KBM-7 (cell line): ENCODE measurements at regions not wholly inside any gene's neighbourhood (a gene's known extent, or its start where the extent isn't known, plus 50 kb on each side); places are given as distances from the start of the nearest gene placed in this dataset.
A peak's percentile ranks its signal among the peaks of the same experiment; 100 is the strongest.
"Not testable (repeated sequence)": the region's sequence is repeated elsewhere in the genome, so short reads cannot be mapped to it uniquely, and the experiment has no call there.

Experiments
- DNase-seq: peaks from one replicate; pipeline ENCODE4 v3.0.0-alpha.2; 2015
- in situ Hi-C: fragments of 300-500 bp; cut with MboI; formaldehyde crosslinking; loops from 2 replicates; pipeline ENCODE4 v1.14.3; 2020; ENCODE audit warnings: low sequenced_read_pairs, low pct_unique_long_range_greater_than_20kb, mixed read lengths

DNA sequence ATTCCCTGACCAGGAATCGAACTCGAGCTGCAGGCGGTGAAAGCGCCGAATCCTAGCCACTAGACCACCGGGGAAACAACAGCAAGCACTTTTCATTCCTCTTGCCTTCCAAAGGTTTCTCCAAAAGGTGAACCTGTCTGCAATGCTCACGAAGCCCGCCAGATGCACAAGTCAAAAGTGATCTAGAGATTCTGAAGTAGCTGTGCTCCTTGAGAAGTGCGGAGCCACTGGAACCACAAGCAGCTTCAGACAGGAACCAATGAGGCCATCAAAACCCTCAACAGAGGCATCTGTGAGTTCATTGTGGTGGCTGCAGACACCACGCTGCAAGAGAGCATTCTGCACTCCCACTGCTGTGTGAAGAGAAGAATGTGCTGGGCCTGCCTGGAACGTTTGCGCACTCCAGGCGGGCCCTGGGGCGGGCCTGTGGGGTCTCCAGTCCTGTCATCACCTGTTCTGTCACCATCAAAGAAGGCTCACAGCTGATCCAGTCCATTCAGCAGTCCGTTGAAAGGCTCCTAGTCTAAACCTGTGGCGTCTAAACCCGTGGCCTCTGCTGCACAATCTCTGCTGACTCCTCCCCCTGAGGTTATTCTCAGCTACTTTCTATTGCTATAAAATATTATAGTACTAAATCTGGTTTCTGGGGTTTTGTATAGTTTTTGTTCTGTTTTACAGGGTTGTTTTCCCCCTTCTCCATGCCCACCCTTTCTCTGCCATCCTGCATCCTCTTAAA, 89.5 kb upstream of the FCGR1A start:
- in situ Hi-C loops = not testable (repeated sequence)

DNA sequence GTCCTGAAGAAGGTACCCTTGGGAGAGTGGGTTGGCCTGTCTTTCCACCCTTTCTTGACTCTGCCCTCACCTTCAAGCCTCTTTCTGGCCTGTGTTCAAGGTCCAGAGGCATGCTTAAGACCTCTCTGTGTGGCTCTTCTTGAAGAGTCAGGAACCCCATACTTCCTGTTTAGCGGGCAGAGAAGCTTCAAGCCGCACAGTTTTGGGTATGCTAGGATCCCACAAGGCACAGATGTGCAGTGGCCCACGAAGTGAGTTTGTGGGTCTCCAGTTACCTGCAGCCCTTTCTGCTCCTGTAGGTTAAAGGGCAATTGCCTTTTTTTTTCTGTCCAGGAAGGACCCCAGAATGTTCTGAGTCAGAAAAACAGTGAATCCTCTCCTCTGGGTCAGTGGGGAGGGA, 87.4 kb upstream of the FCGR1A start:
- DNase-seq, in situ Hi-C loops: not testable (repeated sequence)

More for the DNA sequence above, 89.5 kb upstream of the FCGR1A start:
- not testable (repeated sequence) for DNase-seq

- DNase-seq, in situ Hi-C loops: not testable (repeated sequence)
These were observed 82.3 kb upstream of the FCGR1A start for GRCh38 chr1:149700220-149700619.

DNA sequence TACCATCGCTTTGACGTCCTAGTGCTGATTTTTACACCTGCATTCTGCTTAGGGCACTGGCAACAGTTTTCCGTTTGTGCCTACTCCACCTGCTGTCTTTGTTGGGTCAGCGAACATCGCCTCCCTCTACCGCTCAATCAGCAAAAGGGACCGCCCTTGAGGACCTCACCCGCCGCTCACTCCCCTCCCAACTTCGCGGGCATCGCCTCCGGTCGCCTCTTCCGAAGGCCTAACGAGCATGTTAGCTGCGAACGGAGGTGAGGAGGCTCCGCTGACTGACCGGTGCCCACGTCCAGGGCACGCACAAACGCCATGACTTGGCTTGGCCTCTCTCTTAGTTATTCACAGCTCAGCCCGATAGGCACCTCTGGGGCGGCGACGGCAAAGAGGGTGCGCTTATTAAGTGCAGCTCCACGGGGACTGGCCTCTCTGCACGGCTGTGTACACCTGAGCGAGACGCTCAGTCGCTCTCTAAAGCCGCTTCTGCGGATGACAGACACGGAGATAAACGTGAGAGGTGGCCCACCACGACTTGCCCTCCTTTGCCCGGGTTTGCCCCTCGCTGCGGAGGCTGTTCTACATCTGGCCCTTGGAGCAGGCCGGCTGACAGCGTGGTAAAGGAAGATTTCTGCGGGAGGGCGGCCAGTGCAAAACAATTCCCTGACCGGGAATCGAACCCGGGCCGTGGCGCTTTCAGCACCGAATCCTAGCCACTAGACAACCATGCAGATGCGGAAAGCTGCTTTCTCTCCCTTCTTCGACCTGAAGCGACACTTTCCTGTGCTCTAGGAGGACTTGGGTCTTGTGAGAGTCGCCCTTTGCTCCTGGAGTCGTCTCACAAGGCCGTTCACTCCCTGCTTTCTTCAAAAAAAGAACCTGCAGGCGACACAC, 81.6 kb upstream of the FCGR1A start:
- in situ Hi-C loops = not testable (repeated sequence)

GRCh38 chr1:149708192-149708853, 74.2 kb upstream of the FCGR1A start:
- peak; percentile 89 for DNase-seq
- in situ Hi-C loops = not testable (repeated sequence)

More for the DNA sequence above, 81.6 kb upstream of the FCGR1A start:
- DNase-seq = not testable (repeated sequence)

- DNase-seq, in situ Hi-C loops: not testable (repeated sequence)
These were observed 70.8 kb upstream of the FCGR1A start for GRCh38 chr1:149711651-149712050.

DNA sequence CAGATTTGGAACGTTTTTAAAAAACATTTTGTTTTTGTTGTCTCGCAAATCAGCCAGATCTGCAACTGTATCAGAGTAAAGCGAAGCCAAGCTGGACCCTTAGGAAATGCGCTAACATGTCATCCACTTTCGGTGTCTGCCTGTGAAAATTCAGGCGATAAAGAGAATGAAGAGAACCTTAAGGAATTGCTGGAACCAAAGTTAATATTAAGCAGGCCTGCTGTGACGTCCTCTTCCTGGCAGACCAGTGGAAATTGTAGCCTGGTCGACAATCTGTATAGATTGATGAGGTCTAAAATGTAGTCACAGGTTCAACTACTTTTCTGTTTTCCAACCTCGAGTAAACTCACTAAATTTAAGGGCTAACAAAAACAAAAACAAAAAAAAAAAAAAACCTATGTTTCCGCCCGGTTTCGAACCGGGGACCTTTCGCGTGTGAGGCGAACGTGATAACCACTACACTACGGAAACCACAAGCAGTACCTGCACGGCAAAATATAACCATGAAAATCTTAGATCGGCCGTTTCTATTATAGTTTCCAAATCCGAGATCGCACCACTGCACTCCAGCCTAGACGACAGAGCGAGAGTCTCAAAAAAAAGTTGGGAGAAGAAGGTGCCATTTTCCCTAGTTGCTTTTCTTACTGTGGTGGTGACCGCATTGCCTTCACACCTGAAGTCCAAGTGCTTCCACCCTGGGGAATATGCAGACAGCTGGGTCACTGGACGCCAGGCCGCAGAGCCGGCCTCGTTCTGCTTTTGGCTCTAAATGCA, 70.2 kb upstream of the FCGR1A start:
- DNase-seq, in situ Hi-C loops: not testable (repeated sequence)

DNA sequence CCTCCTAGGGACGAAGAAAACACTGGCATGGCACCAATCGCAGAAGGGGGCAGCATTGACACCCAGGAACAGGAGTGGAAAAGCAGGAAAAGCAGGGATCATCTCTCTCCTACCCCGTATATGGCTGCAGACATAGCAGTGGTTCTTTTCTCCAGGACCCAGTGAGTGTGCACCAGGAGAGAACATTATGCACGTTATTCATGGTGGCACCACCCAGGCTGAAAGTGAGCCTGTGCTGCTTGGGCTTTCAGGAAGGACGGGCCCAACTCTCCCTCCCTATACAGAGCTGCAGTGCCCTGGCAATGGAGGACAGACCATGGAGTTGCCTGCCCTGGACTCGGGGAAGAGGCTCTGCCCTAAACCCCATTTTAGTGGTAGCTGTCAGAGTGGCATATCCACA, 69.0 kb upstream of the FCGR1A start:
- in situ Hi-C loops, DNase-seq: not testable (repeated sequence)

GRCh38 chr1:149713952-149714351, 68.5 kb upstream of the FCGR1A start:
- DNase-seq, in situ Hi-C loops: not testable (repeated sequence)

DNA sequence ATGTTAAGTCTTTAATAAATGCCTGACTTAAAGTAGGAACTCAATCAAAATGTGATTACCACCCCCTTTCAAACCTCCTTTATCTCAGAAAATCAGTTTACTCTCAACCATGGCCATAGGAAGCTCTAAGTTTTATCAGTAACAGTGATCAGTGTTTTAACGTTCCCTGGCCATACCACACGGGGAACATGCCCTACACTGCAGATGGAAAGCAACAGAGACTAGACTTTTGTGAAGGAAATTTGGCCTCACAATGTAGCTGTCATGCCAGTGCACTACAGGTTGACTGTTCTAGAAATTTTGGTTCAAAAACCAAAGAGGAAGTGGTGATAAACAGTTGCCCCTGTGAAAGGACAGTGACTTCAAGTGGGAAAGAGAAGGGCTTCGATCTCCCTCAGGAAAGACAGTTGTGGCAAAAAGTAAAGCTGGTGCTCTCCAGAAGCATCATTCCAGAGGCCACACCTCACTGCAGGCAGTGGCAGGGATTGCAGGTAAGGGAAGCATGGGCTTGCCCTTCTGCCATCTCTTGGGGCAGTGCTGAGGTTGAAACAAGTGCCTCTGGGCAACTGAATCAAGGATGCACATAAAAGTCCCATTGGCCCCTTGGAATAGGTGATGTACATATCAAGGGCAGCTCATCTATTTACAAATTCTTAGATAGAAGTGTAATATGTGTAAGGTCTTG, 57.7 kb upstream of the FCGR1A start:
- in situ Hi-C loops, DNase-seq: not testable (repeated sequence)

DNA sequence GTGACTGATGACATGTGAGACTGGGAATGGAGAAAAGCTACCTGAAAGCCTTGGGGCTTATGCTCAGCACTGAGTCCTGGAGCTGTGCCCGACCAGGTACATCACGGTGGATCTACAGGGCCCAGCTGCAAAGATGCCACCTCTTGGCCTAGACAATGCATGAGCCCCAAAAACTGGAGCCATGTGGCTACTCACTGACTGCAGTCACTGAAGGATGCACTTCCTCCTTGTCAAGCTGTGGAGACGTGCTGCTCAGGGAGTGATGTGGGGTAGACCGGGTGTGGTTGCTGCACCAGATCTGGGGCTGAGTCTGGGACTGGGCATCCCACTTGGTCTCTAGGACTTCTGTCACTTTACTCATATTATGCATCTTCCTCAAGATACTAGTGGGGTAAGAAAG, 55.8 kb upstream of the FCGR1A start:
- in situ Hi-C loops, DNase-seq: not testable (repeated sequence)

- in situ Hi-C loops, DNase-seq: not testable (repeated sequence)
These were observed 53.9 kb upstream of the FCGR1A start for GRCh38 chr1:149728598-149728997.
